OCI-LY7 (cell line): ENCODE measurements at regions not wholly inside any gene's neighbourhood (a gene's known extent, or its start where the extent isn't known, plus 50 kb on each side); places are given as distances from the start of the nearest gene placed in this dataset.

ENCODE experiments used
- CTCF ChIP-seq: fragments of 200-600 bp; sonication (generic); conservative IDR thresholded peaks from 2 replicates; pipeline ENCODE4 v1.5.1; 2014; ENCODE audit warnings: mild to moderate bottlenecking, antibody characterized with exemption, low read length, moderate library complexity, mixed read lengths
- EZH2phosphoT487 ChIP-seq: fragments of 200-600 bp; sonication (generic); IDR thresholded peaks from 2 replicates; pipeline ENCODE4 v1.6.1; 2018; ENCODE audit warnings: low read depth, borderline replicate concordance, mild to moderate bottlenecking, mixed run types, antibody characterized with exemption, low read length, moderate library complexity, mixed read lengths

- TF ChIP-seq CTCF (no peak), EZH2phosphoT487 (no peak)
These were observed 411.7 kb downstream of the NPIPA7 start for GRCh38 chr16:16790597-16790996.
